ENCODE measurements at regions not wholly inside any gene's neighbourhood (a gene's known extent, or its start where the extent isn't known, plus 50 kb on each side); places are given as distances from the start of the nearest gene placed in this dataset.

GRCh38 chr11:95359341-95359663 lies 128.3 kb upstream of the SESN3 start:
- POLR2A ChIA-PET: no interaction called here
- no CpG with 5 or more reads among the region's 1 CpG for WGBS (ENCODE audit: insufficient coverage)
- peaks cover 0 to 4% (median 2%) of the 10 kb centered on the region in 4 experiments for H3K4me1 ChIP-seq (ENCODE audit: control extremely low read depth in 1 of 4, control insufficient read depth in 4 of 4, insufficient read depth in 4 of 4, low read length in 3 of 4)
- H3K9me3 ChIP-seq (ENCODE audit: control extremely low read depth in 1 of 5, control insufficient read depth in 4 of 5, insufficient read depth in 2 of 5, low read depth in 1 of 5, low read length in 4 of 5): no peaks in the 10 kb centered on the region
- H3K4me3 ChIP-seq (ENCODE audit: control insufficient read depth in 1 of 7, extremely low read depth in 1 of 7, insufficient read depth in 4 of 7, low read depth in 2 of 7, low read length in 6 of 7): no peak overlapping the region
- no peaks in the 10 kb centered on the region for H3K36me3 ChIP-seq (ENCODE audit: control insufficient read depth in 4 of 4, insufficient read depth in 4 of 4, low read length in 3 of 4)
- H3K27me3 ChIP-seq (replicated peaks in 2 of 5; ENCODE audit: control insufficient read depth in 4 of 5, insufficient read depth in 5 of 5, low read length in 4 of 5): no peaks in the 10 kb centered on the region
- H3K27ac ChIP-seq (ENCODE audit: insufficient read depth in 1 of 2, low read depth in 1 of 2, low read length in 2 of 2, poor library complexity in 1 of 2, severe bottlenecking in 2 of 2): no peak overlapping the region
- no peak for DNase-seq
- CTCF ChIA-PET: interaction anchor here (0.8 to 2.5 kb wide), 3 partner anchors 11 to 346 kb away, joined by 3 to 12 read pairs (median 4); no protein-coding TSS in a partner anchor

- no peak for DNase-seq
- H3K4me1 ChIP-seq (ENCODE audit: control extremely low read depth in 1 of 4, control insufficient read depth in 4 of 4, insufficient read depth in 4 of 4, low read length in 3 of 4): peaks cover 0 to 4% (median 1%) of the 10 kb centered on the region in 4 experiments
- no peaks in the 10 kb centered on the region for H3K27me3 ChIP-seq (replicated peaks in 2 of 5; ENCODE audit: control insufficient read depth in 4 of 5, insufficient read depth in 5 of 5, low read length in 4 of 5)
- no peaks in the 10 kb centered on the region for H3K9me3 ChIP-seq (ENCODE audit: control extremely low read depth in 1 of 5, control insufficient read depth in 4 of 5, insufficient read depth in 2 of 5, low read depth in 1 of 5, low read length in 4 of 5)
- no peaks in the 10 kb centered on the region for H3K36me3 ChIP-seq (ENCODE audit: control insufficient read depth in 4 of 4, insufficient read depth in 4 of 4, low read length in 3 of 4)
- H3K27ac ChIP-seq (ENCODE audit: insufficient read depth in 1 of 2, low read depth in 1 of 2, low read length in 2 of 2, poor library complexity in 1 of 2, severe bottlenecking in 2 of 2): no peak overlapping the region
- ChIA-PET CTCF (interaction anchor here (0.8 to 2.5 kb wide), 3 partner anchors 10 to 347 kb away, joined by 3 to 12 read pairs (median 4); no protein-coding TSS in a partner anchor), POLR2A (no interaction called here)
- 83% methylated on average over 2 of the region's 5 CpGs for WGBS (ENCODE audit: insufficient coverage)
- no peak overlapping the region for H3K4me3 ChIP-seq (ENCODE audit: control insufficient read depth in 1 of 7, extremely low read depth in 1 of 7, insufficient read depth in 4 of 7, low read depth in 2 of 7, low read length in 6 of 7)
Observed at GRCh38 chr11:95358511-95359340, 127.7 kb upstream of the SESN3 start.

GRCh38 chr11:95354304-95354703 lies 123.3 kb upstream of the SESN3 start:
- no peak for DNase-seq
- no peaks in the 10 kb centered on the region for H3K36me3 ChIP-seq (ENCODE audit: control insufficient read depth in 4 of 4, insufficient read depth in 4 of 4, low read length in 3 of 4)
- POLR2A ChIA-PET: no interaction called here
- no peak overlapping the region for H3K4me3 ChIP-seq (ENCODE audit: control insufficient read depth in 1 of 7, extremely low read depth in 1 of 7, insufficient read depth in 4 of 7, low read depth in 2 of 7, low read length in 6 of 7)
- CTCF ChIA-PET: interaction anchor here (0.8 kb wide), 1 partner anchor 120 kb away, joined by 3 read pairs; no protein-coding TSS in a partner anchor
- H3K27me3 ChIP-seq (replicated peaks in 2 of 5; ENCODE audit: control insufficient read depth in 4 of 5, insufficient read depth in 5 of 5, low read length in 4 of 5): no peaks in the 10 kb centered on the region
- H3K9me3 ChIP-seq (ENCODE audit: control extremely low read depth in 1 of 5, control insufficient read depth in 4 of 5, insufficient read depth in 2 of 5, low read depth in 1 of 5, low read length in 4 of 5): peaks cover 0 to 5% (median 0%) of the 10 kb centered on the region in 5 experiments
- no peaks in the 10 kb centered on the region for H3K4me1 ChIP-seq (ENCODE audit: control extremely low read depth in 1 of 4, control insufficient read depth in 4 of 4, insufficient read depth in 4 of 4, low read length in 3 of 4)
- no peak overlapping the region for H3K27ac ChIP-seq (ENCODE audit: insufficient read depth in 1 of 2, low read depth in 1 of 2, low read length in 2 of 2, poor library complexity in 1 of 2, severe bottlenecking in 2 of 2)

- H3K4me3 ChIP-seq (ENCODE audit: control insufficient read depth in 1 of 7, extremely low read depth in 1 of 7, insufficient read depth in 4 of 7, low read depth in 2 of 7, low read length in 6 of 7): no peak overlapping the region
- no peak overlapping the region for H3K27ac ChIP-seq (ENCODE audit: insufficient read depth in 1 of 2, low read depth in 1 of 2, low read length in 2 of 2, poor library complexity in 1 of 2, severe bottlenecking in 2 of 2)
- no peaks in the 10 kb centered on the region for H3K36me3 ChIP-seq (ENCODE audit: control insufficient read depth in 4 of 4, insufficient read depth in 4 of 4, low read length in 3 of 4)
- H3K9me3 ChIP-seq (ENCODE audit: control extremely low read depth in 1 of 5, control insufficient read depth in 4 of 5, insufficient read depth in 2 of 5, low read depth in 1 of 5, low read length in 4 of 5): peaks cover 0 to 9% (median 0%) of the 10 kb centered on the region in 5 experiments
- POLR2A ChIA-PET: no interaction called here
- DNase-seq: no peak
- H3K4me1 ChIP-seq (ENCODE audit: control extremely low read depth in 1 of 4, control insufficient read depth in 4 of 4, insufficient read depth in 4 of 4, low read length in 3 of 4): no peaks in the 10 kb centered on the region
- CTCF ChIA-PET: interaction anchor here (0.8 to 1.0 kb wide), 2 partner anchors 30 to 119 kb away, joined by 3 read pairs; no protein-coding TSS in a partner anchor
- no peaks in the 10 kb centered on the region for H3K27me3 ChIP-seq (replicated peaks in 2 of 5; ENCODE audit: control insufficient read depth in 4 of 5, insufficient read depth in 5 of 5, low read length in 4 of 5)
Observed at GRCh38 chr11:95353706-95354105, 122.7 kb upstream of the SESN3 start.

- Histone ChIP-seq H3K36me3 (ENCODE audit: control insufficient read depth in 4 of 4, insufficient read depth in 4 of 4, low read length in 3 of 4) (no peaks in the 10 kb centered on the region), H3K4me3 (ENCODE audit: control insufficient read depth in 1 of 7, extremely low read depth in 1 of 7, insufficient read depth in 4 of 7, low read depth in 2 of 7, low read length in 6 of 7) (no peak overlapping the region), H3K9me3 (ENCODE audit: control extremely low read depth in 1 of 5, control insufficient read depth in 4 of 5, insufficient read depth in 2 of 5, low read depth in 1 of 5, low read length in 4 of 5) (peaks cover 0 to 9% (median 0%) of the 10 kb centered on the region in 5 experiments), H3K27ac (ENCODE audit: insufficient read depth in 1 of 2, low read depth in 1 of 2, low read length in 2 of 2, poor library complexity in 1 of 2, severe bottlenecking in 2 of 2) (no peak overlapping the region), H3K4me1 (ENCODE audit: control extremely low read depth in 1 of 4, control insufficient read depth in 4 of 4, insufficient read depth in 4 of 4, low read length in 3 of 4) (no peaks in the 10 kb centered on the region), H3K27me3 (replicated peaks in 2 of 5; ENCODE audit: control insufficient read depth in 4 of 5, insufficient read depth in 5 of 5, low read length in 4 of 5) (no peaks in the 10 kb centered on the region)
- WGBS (ENCODE audit: insufficient coverage): 100% methylated on average over 1 of the region's 2 CpGs
- no peak for DNase-seq
- ChIA-PET POLR2A (no interaction called here), CTCF (interaction anchor here (1.0 kb wide), 1 partner anchor 29 kb away, joined by 3 read pairs; no protein-coding TSS in a partner anchor)
Observed at GRCh38 chr11:95352733-95353346, 121.8 kb upstream of the SESN3 start.

- DNase-seq: no peak
- H3K27me3 ChIP-seq (replicated peaks in 2 of 5; ENCODE audit: control insufficient read depth in 4 of 5, insufficient read depth in 5 of 5, low read length in 4 of 5): no peaks in the 10 kb centered on the region
- H3K4me1 ChIP-seq (ENCODE audit: control extremely low read depth in 1 of 4, control insufficient read depth in 4 of 4, insufficient read depth in 4 of 4, low read length in 3 of 4): peaks cover 0 to 4% (median 0%) of the 10 kb centered on the region in 4 experiments
- H3K27ac ChIP-seq (ENCODE audit: insufficient read depth in 1 of 2, low read depth in 1 of 2, low read length in 2 of 2, poor library complexity in 1 of 2, severe bottlenecking in 2 of 2): no peak overlapping the region
- POLR2A ChIA-PET: no interaction called here
- H3K4me3 ChIP-seq (ENCODE audit: control insufficient read depth in 1 of 7, extremely low read depth in 1 of 7, insufficient read depth in 4 of 7, low read depth in 2 of 7, low read length in 6 of 7): no peak overlapping the region
- H3K9me3 ChIP-seq (ENCODE audit: control extremely low read depth in 1 of 5, control insufficient read depth in 4 of 5, insufficient read depth in 2 of 5, low read depth in 1 of 5, low read length in 4 of 5): peaks cover 0 to 9% (median 0%) of the 10 kb centered on the region in 5 experiments
- H3K36me3 ChIP-seq (ENCODE audit: control insufficient read depth in 4 of 4, insufficient read depth in 4 of 4, low read length in 3 of 4): no peaks in the 10 kb centered on the region
- CTCF ChIA-PET: no interaction called here
Observed at GRCh38 chr11:95349345-95349942, 118.4 kb upstream of the SESN3 start.

GRCh38 chr11:95346265-95346664 lies 115.3 kb upstream of the SESN3 start:
- 80% methylated on average over 1 of the region's 1 CpG for WGBS (ENCODE audit: insufficient coverage)
- Histone ChIP-seq H3K27ac (ENCODE audit: insufficient read depth in 1 of 2, low read depth in 1 of 2, low read length in 2 of 2, poor library complexity in 1 of 2, severe bottlenecking in 2 of 2) (no peak overlapping the region), H3K4me3 (ENCODE audit: control insufficient read depth in 1 of 7, extremely low read depth in 1 of 7, insufficient read depth in 4 of 7, low read depth in 2 of 7, low read length in 6 of 7) (no peak overlapping the region), H3K36me3 (ENCODE audit: control insufficient read depth in 4 of 4, insufficient read depth in 4 of 4, low read length in 3 of 4) (no peaks in the 10 kb centered on the region), H3K4me1 (ENCODE audit: control extremely low read depth in 1 of 4, control insufficient read depth in 4 of 4, insufficient read depth in 4 of 4, low read length in 3 of 4) (peaks cover 0 to 4% (median 0%) of the 10 kb centered on the region in 4 experiments), H3K9me3 (ENCODE audit: control extremely low read depth in 1 of 5, control insufficient read depth in 4 of 5, insufficient read depth in 2 of 5, low read depth in 1 of 5, low read length in 4 of 5) (peaks cover 0 to 9% (median 0%) of the 10 kb centered on the region in 5 experiments), H3K27me3 (replicated peaks in 2 of 5; ENCODE audit: control insufficient read depth in 4 of 5, insufficient read depth in 5 of 5, low read length in 4 of 5) (no peaks in the 10 kb centered on the region)
- ChIA-PET CTCF (interaction anchor here (1.3 kb wide), 1 partner anchor 19 kb away, joined by 5 read pairs; no protein-coding TSS in a partner anchor), POLR2A (no interaction called here)
- DNase-seq: no peak
